Tibial nerve (tissue), 4 donors: ENCODE measurements at regions not wholly inside any gene's neighbourhood (a gene's known extent, or its start where the extent isn't known, plus 50 kb on each side); places are given as distances from the start of the nearest gene placed in this dataset.

Experiments used
- CTCF ChIP-seq, 5 experiments: fragments of 200-600 bp in 3 of 5; fragments of 450-650 bp in 2 of 5; sonication (generic) in 3 of 5; IDR thresholded peaks; one replicate each; pipeline ENCODE4 v1.5.1; 2016 to 2019; ENCODE audit warnings: antibody characterized with exemption in 5 of 5, mild to moderate bottlenecking in 3 of 5, moderate library complexity in 2 of 5
- EP300 ChIP-seq, 2 donors: sonication (generic); formaldehyde crosslinking; IDR thresholded peaks; one replicate each; pipeline ENCODE4 v1.6.1; 2017; ENCODE audit warnings: antibody characterized with exemption in 2 of 2, mild to moderate bottlenecking in 1 of 2
- POLR2A ChIP-seq, 2 donors: fragments of 450-650 bp; IDR thresholded peaks; one replicate each; pipeline ENCODE4 v1.6.1; 2017; ENCODE audit warnings: antibody characterized with exemption in 2 of 2, mild to moderate bottlenecking in 2 of 2, moderate library complexity in 2 of 2

GRCh38 chr14:81826081-81826480, 292.4 kb upstream of the SEL1L start:
- TF ChIP-seq CTCF (IDR thresholded peaks at IDR 0.05), result no peak
- no peak for TF ChIP-seq POLR2A (IDR thresholded peaks at IDR 0.05)
- TF ChIP-seq EP300 (IDR thresholded peaks at IDR 0.05), result no peak
